ENCODE measurements at regions not wholly inside any gene's neighbourhood (a gene's known extent, or its start where the extent isn't known, plus 50 kb on each side); places are given as distances from the start of the nearest gene placed in this dataset.

DNA sequence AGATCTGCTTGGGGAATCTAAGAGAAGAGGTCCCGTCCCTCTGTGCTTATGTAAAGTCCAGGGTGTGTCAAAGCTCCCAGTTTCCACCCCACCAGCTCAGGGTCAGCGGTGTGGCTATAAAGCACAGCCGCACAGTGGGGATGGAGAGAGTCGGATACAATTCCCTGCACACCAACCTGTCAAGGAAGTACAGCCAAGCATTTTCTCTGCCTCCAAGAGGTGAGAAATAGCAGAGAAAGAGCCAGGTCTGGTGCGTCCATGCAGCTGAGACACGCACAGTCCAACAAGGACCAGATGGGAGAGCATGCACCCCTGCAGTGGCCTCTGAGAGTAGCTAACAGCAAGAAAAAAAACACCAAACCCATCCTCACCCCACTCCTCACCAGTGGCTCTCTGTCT lies 61.3 kb upstream of the WAC start:
- TF ChIP-seq, protein P1, sequence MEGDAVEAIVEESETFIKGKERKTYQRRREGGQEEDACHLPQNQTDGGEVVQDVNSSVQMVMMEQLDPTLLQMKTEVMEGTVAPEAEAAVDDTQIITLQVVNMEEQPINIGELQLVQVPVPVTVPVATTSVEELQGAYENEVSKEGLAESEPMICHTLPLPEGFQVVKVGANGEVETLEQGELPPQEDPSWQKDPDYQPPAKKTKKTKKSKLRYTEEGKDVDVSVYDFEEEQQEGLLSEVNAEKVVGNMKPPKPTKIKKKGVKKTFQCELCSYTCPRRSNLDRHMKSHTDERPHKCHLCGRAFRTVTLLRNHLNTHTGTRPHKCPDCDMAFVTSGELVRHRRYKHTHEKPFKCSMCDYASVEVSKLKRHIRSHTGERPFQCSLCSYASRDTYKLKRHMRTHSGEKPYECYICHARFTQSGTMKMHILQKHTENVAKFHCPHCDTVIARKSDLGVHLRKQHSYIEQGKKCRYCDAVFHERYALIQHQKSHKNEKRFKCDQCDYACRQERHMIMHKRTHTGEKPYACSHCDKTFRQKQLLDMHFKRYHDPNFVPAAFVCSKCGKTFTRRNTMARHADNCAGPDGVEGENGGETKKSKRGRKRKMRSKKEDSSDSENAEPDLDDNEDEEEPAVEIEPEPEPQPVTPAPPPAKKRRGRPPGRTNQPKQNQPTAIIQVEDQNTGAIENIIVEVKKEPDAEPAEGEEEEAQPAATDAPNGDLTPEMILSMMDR (IDR thresholded peaks at IDR 0.05), result no peak
- no peak for TF ChIP-seq POLR2A (IDR thresholded peaks at IDR 0.05)
- no peak for TF ChIP-seq POLR2AphosphoS5 (IDR thresholded peaks at IDR 0.05)
